H9 (cell line): ENCODE measurements at regions not wholly inside any gene's neighbourhood (a gene's known extent, or its start where the extent isn't known, plus 50 kb on each side); places are given as distances from the start of the nearest gene placed in this dataset.

Experiments
- DNase-seq: peaks from one replicate; pipeline ENCODE4 v3.0.0-alpha.2; 2017
- H2AFZ ChIP-seq: one replicate; pipeline ENCODE4 v1.6.1; 2013; ENCODE audit warnings: mild to moderate bottlenecking, low read length, control low read depth, moderate library complexity
- H2AK5ac ChIP-seq: 2 replicates; pipeline ENCODE4 v1.6.1; 2013; ENCODE audit warnings: low read length, control low read depth, mixed read lengths; ENCODE audit not compliant: insufficient read length
- H2BK120ac ChIP-seq: one replicate; pipeline ENCODE4 v1.6.1; 2013; ENCODE audit warnings: low read depth, mild to moderate bottlenecking, low read length, control low read depth, inconsistent platforms; ENCODE audit not compliant: poor library complexity, severe bottlenecking
- H2BK12ac ChIP-seq: 2 replicates; pipeline ENCODE4 v1.6.1; 2013; ENCODE audit warnings: low read length, control low read depth, mixed read lengths, low read depth; ENCODE audit not compliant: insufficient read length
- H2BK15ac ChIP-seq: 2 replicates; pipeline ENCODE4 v1.6.1; 2013; ENCODE audit warnings: low read depth, low read length, control low read depth
- H2BK20ac ChIP-seq: one replicate; pipeline ENCODE4 v1.6.1; 2013; ENCODE audit warnings: low read depth, mild to moderate bottlenecking, low read length, control low read depth, inconsistent platforms; ENCODE audit not compliant: poor library complexity, severe bottlenecking
- H2BK5ac ChIP-seq: 2 replicates; pipeline ENCODE4 v1.6.1; 2013; ENCODE audit warnings: low read length, control low read depth, mixed read lengths; ENCODE audit not compliant: insufficient read length
- H3K14ac ChIP-seq: 2 replicates; pipeline ENCODE4 v1.6.1; 2013; ENCODE audit warnings: low read length, control low read depth; ENCODE audit not compliant: insufficient read depth
- H3K18ac ChIP-seq: 2 replicates; pipeline ENCODE4 v1.6.1; 2013; ENCODE audit warnings: low read depth, mild to moderate bottlenecking, mixed read lengths, low read length, control low read depth; ENCODE audit not compliant: insufficient read length
- H3K23ac ChIP-seq: 2 replicates; pipeline ENCODE4 v1.6.1; 2013; ENCODE audit warnings: low read length, control low read depth, mixed read lengths, low read depth; ENCODE audit not compliant: insufficient read length
- H3K23me2 ChIP-seq: 2 replicates; pipeline ENCODE4 v1.6.1; 2013; ENCODE audit warnings: low read depth, mild to moderate bottlenecking, mixed read lengths, low read length, control low read depth; ENCODE audit not compliant: insufficient read length, poor library complexity, severe bottlenecking
- H3K27ac ChIP-seq: 2 replicates; pipeline ENCODE4 v1.5.1; 2013; ENCODE audit warnings: low read length, control low read depth, mixed read lengths, low read depth; ENCODE audit not compliant: insufficient read length
- H3K27me3 ChIP-seq: 2 replicates; pipeline ENCODE4 v1.6.1; 2013; ENCODE audit warnings: low read length, control low read depth, inconsistent platforms; ENCODE audit not compliant: insufficient read depth
- H3K4ac ChIP-seq: 2 replicates; pipeline ENCODE4 v1.6.1; 2013; ENCODE audit warnings: low read depth, mild to moderate bottlenecking, control low read depth, inconsistent platforms, low read length, moderate library complexity
- H3K4me1 ChIP-seq: 2 replicates; pipeline ENCODE4 v1.6.1; 2013; ENCODE audit warnings: low read length, control low read depth, inconsistent platforms; ENCODE audit not compliant: insufficient read depth
- H3K4me2 ChIP-seq: 2 replicates; pipeline ENCODE4 v1.6.1; 2013; ENCODE audit warnings: low read length, control low read depth, mixed read lengths; ENCODE audit not compliant: insufficient read length, insufficient read depth
- H3K56ac ChIP-seq: 2 replicates; pipeline ENCODE4 v1.6.1; 2013; ENCODE audit warnings: low read depth, mild to moderate bottlenecking, mixed read lengths, low read length, control low read depth; ENCODE audit not compliant: insufficient read length
- H3K79me1 ChIP-seq: 2 replicates; pipeline ENCODE4 v1.6.1; 2013; ENCODE audit warnings: low read depth, mild to moderate bottlenecking, moderate library complexity, low read length, control low read depth, inconsistent platforms; ENCODE audit not compliant: insufficient read depth, poor library complexity, severe bottlenecking
- H3K79me2 ChIP-seq: 2 replicates; pipeline ENCODE4 v1.6.1; 2013; ENCODE audit warnings: low read length, control low read depth, inconsistent platforms; ENCODE audit not compliant: insufficient read depth
- H3K9ac ChIP-seq: 2 replicates; pipeline ENCODE4 v1.6.1; 2013; ENCODE audit warnings: low read length, control low read depth, mixed read lengths; ENCODE audit not compliant: insufficient read length; ENCODE audit errors: extremely low read depth
- H3K9me3 ChIP-seq: one replicate; pipeline ENCODE4 v1.6.1; 2013; ENCODE audit warnings: low read depth, low read length, inconsistent platforms; ENCODE audit not compliant: control insufficient read depth
- H3T11ph ChIP-seq: one replicate; pipeline ENCODE4 v1.6.1; 2013; ENCODE audit warnings: mild to moderate bottlenecking, low read length, control low read depth, inconsistent platforms
- H4K20me1 ChIP-seq: one replicate; pipeline ENCODE4 v1.6.1; 2013; ENCODE audit not compliant: control insufficient read depth, insufficient read length, insufficient read depth
- H4K5ac ChIP-seq: 2 replicates; pipeline ENCODE4 v1.6.1; 2013; ENCODE audit warnings: low read depth, mild to moderate bottlenecking, mixed read lengths, low read length, control low read depth; ENCODE audit not compliant: insufficient read length
- H4K8ac ChIP-seq: replicated peaks from 2 replicates; pipeline ENCODE4 v1.6.1; 2013; ENCODE audit warnings: low read length, control low read depth, mixed read lengths, low read depth; ENCODE audit not compliant: insufficient read length
- H4K91ac ChIP-seq: 2 replicates; pipeline ENCODE4 v1.6.1; 2013; ENCODE audit warnings: low read depth, mild to moderate bottlenecking, moderate library complexity, mixed read lengths, low read length, control low read depth; ENCODE audit not compliant: insufficient read length
- H3K27ac Mint-ChIP-seq, 3 experiments: 2 replicates in 2 of 3; 3 replicates in 1 of 3; pipeline ENCODE4 v1.8.0; 2020 to 2021; ENCODE audit warnings: mixed read lengths in 3 of 3, mild to moderate bottlenecking in 1 of 3, moderate library complexity in 1 of 3
- H3K27me3 Mint-ChIP-seq: 2 replicates; pipeline ENCODE4 v1.8.0; 2021; ENCODE audit warnings: low read depth, mild to moderate bottlenecking, moderate library complexity, mixed read lengths
- H3K36me3 Mint-ChIP-seq, 3 experiments: 2 replicates in 2 of 3; 3 replicates in 1 of 3; pipeline ENCODE4 v1.8.0; 2020 to 2021; ENCODE audit warnings: low read depth in 3 of 3, mixed read lengths in 3 of 3; ENCODE audit not compliant: insufficient read depth in 1 of 3
- H3K4me1 Mint-ChIP-seq, 2 experiments: 2 replicates each; pipeline ENCODE4 v1.8.0; 2020; ENCODE audit warnings: mixed read lengths in 2 of 2
- H3K4me3 Mint-ChIP-seq, 2 experiments: 2 replicates in 1 of 2; 3 replicates in 1 of 2; pipeline ENCODE4 v1.8.0; 2020 to 2021; ENCODE audit warnings: mild to moderate bottlenecking in 2 of 2, mixed read lengths in 2 of 2, moderate library complexity in 1 of 2
- H3K9me3 Mint-ChIP-seq, 2 experiments: 2 replicates in 1 of 2; 3 replicates in 1 of 2; pipeline ENCODE4 v1.8.0; 2020; ENCODE audit warnings: mild to moderate bottlenecking in 2 of 2, mixed read lengths in 2 of 2, moderate library complexity in 1 of 2
- CTCF ChIP-seq: fragments of 200-600 bp; sonication (generic); conservative IDR thresholded peaks from 3 replicates; pipeline ENCODE4 v1.8.0; 2021; ENCODE audit warnings: antibody characterized with exemption, mild to moderate bottlenecking
- WGBS: extraction: QIAGEN DNeasy Blood & Tissue Kit; methylation state at CpG from one replicate; pipeline ENCODE4 v1.1.7; 2013; ENCODE audit warnings: missing lambda C conversion rate, low lambda C conversion rate, mixed read lengths; ENCODE audit not compliant: insufficient read length; ENCODE audit errors: extremely low coverage; 5-methylcytosine and 5-hydroxymethylcytosine counted together

GRCh38 chr15:95444860-95445259, 885.6 kb upstream of the NR2F2 start:
- Histone ChIP-seq H2BK120ac (no peak overlapping the region), H3K4me2 (no peak overlapping the region), H3T11ph (no peak overlapping the region), H2BK15ac (no peak overlapping the region), H2BK5ac (no peak overlapping the region), H3K27ac (no peak overlapping the region), H2AK5ac (no peak overlapping the region), H2BK12ac (no peak overlapping the region), H4K5ac (no peak overlapping the region), H2BK20ac (no peak overlapping the region), H3K9ac (no peak overlapping the region), H3K4me1 (no peaks in the 10 kb centered on the region), H3K4ac (no peak overlapping the region), H4K8ac (no peak overlapping the region), H4K20me1 (no peaks in the 10 kb centered on the region), H3K23me2 (no peaks in the 10 kb centered on the region), H3K23ac (no peak overlapping the region), H4K91ac (no peak overlapping the region), H2AFZ (no peak overlapping the region), H3K18ac (no peak overlapping the region), H3K79me1 (no peaks in the 10 kb centered on the region), H3K27me3 (no peaks in the 10 kb centered on the region), H3K9me3 (no peaks in the 10 kb centered on the region), H3K79me2 (no peaks in the 10 kb centered on the region), H3K14ac (no peak overlapping the region), H3K56ac (no peak overlapping the region)
- Mint-ChIP-seq H3K9me3 (no peaks in the 10 kb centered on the region), H3K36me3 (no peaks in the 10 kb centered on the region; a peak in 1 of 7 replicates), H3K4me1 (no peaks in the 10 kb centered on the region), H3K27ac (no peak overlapping the region), H3K4me3 (no peak overlapping the region), H3K27me3 (no peaks in the 10 kb centered on the region)
- DNase-seq, result no peak
- no CpG with 5 or more reads among the region's 4 CpGs for WGBS
- TF ChIP-seq CTCF, result no peak
